Prostate gland (tissue), 2 donors: ENCODE measurements at regions not wholly inside any gene's neighbourhood (a gene's known extent, or its start where the extent isn't known, plus 50 kb on each side); places are given as distances from the start of the nearest gene placed in this dataset.
"Not testable (repeated sequence)": the region's sequence is repeated elsewhere in the genome, so short reads cannot be mapped to it uniquely, and the experiment has no call there.

Experiments used
- DNase-seq: peaks from one replicate; pipeline ENCODE4 v3.0.0-alpha.2; 2019; ENCODE audit warnings: low spot score
- H3K27ac ChIP-seq, 2 donors: fragments of 200-600 bp; sonication (generic); 2 replicates each; pipeline ENCODE4 v1.5.1; 2017 to 2019
- H3K27me3 ChIP-seq: fragments of 200-600 bp; sonication (generic); replicated peaks from 2 replicates; pipeline ENCODE4 v1.5.1; 2019; ENCODE audit not compliant: insufficient read depth
- H3K36me3 ChIP-seq, 2 donors: fragments of 200-600 bp; sonication (generic); 1 replicate in 1 of 2; 2 replicates in 1 of 2; pipeline versions ENCODE4 v1.5.1 to v1.8.1; 2017 to 2019
- H3K4me1 ChIP-seq: fragments of 200-600 bp; sonication (generic); replicated peaks from 2 replicates; pipeline ENCODE4 v1.5.1; 2019
- H3K4me3 ChIP-seq, 2 donors: fragments of 200-600 bp; sonication (generic); 2 replicates each; pipeline ENCODE4 v1.5.1; 2017 to 2019
- H3K9me3 ChIP-seq: fragments of 200-600 bp; sonication (generic); 2 replicates; pipeline ENCODE4 v1.5.1; 2017
- CTCF ChIP-seq, 4 experiments: fragments of 200-600 bp in 2 of 4; fragments of 450-650 bp in 2 of 4; sonication (generic) in 2 of 4; IDR thresholded peaks; 1 replicate in 3 of 4; 2 replicates in 1 of 4; pipeline ENCODE4 v1.5.1; 2016 to 2019; ENCODE audit warnings: antibody characterized with exemption in 4 of 4, mild to moderate bottlenecking in 2 of 4, moderate library complexity in 2 of 4
- POLR2A ChIP-seq: fragments of 450-650 bp; IDR thresholded peaks from one replicate; pipeline ENCODE4 v1.6.1; 2016; ENCODE audit warnings: antibody characterized with exemption, mild to moderate bottlenecking
- POLR2AphosphoS5 ChIP-seq: sonication (generic); formaldehyde crosslinking; IDR thresholded peaks from one replicate; pipeline ENCODE4 v1.6.1; 2017; ENCODE audit warnings: antibody characterized with exemption
- WGBS: methylation state at CpG from one replicate; pipeline ENCODE4 v1.1.5; 2018; 5-methylcytosine and 5-hydroxymethylcytosine counted together
- intact Hi-C: fragments of 100-400 bp; cut with DNase I; formaldehyde crosslinking; loops from one replicate; pipeline ENCODE4 v1.14.2; 2022

GRCh38 chr16:87160234-87160636 is 157.0 kb downstream of the C16orf95 start:
- Histone ChIP-seq H3K27me3 (no peaks in the 10 kb centered on the region), H3K27ac (no peak overlapping the region), H3K4me1 (no peaks in the 10 kb centered on the region), H3K9me3 (no peaks in the 10 kb centered on the region), H3K36me3 (no peaks in the 10 kb centered on the region), H3K4me3 (no peak overlapping the region)
- no peak for TF ChIP-seq POLR2A
- no peak for TF ChIP-seq POLR2AphosphoS5
- no peak for TF ChIP-seq CTCF (IDR thresholded peaks at IDR 0.05)
- no peak for DNase-seq
- intact Hi-C loops = no loop called here
- 43% methylated on average over 15 of the region's 15 CpGs for WGBS

- Histone ChIP-seq H3K36me3 (no peaks in the 10 kb centered on the region), H3K27ac (no peak overlapping the region), H3K9me3 (no peaks in the 10 kb centered on the region), H3K4me3 (no peak overlapping the region), H3K4me1 (no peaks in the 10 kb centered on the region), H3K27me3 (no peaks in the 10 kb centered on the region)
- TF ChIP-seq CTCF (IDR thresholded peaks at IDR 0.05) = no peak
- no peak for TF ChIP-seq POLR2A
- no peak for TF ChIP-seq POLR2AphosphoS5
- intact Hi-C loops = no loop called here
- WGBS = 70% methylated on average over 19 of the region's 19 CpGs
- DNase-seq = no peak
These were observed 156.4 kb downstream of the C16orf95 start for GRCh38 chr16:87160701-87161337.

GRCh38 chr16:87161410-87161809 is 155.8 kb downstream of the C16orf95 start:
- H3K4me3 ChIP-seq, H3K9me3 ChIP-seq, DNase-seq, H3K4me1 ChIP-seq, H3K27ac ChIP-seq, H3K36me3 ChIP-seq, H3K27me3 ChIP-seq, intact Hi-C loops: not testable (repeated sequence)
- 88% methylated on average over 7 of the region's 7 CpGs for WGBS

GRCh38 chr16:87161822-87162676 is 155.1 kb downstream of the C16orf95 start:
- intact Hi-C loops = no loop called here
- H3K27me3 ChIP-seq = no peaks in the 10 kb centered on the region
- H3K9me3 ChIP-seq = no peaks in the 10 kb centered on the region
- TF ChIP-seq CTCF (IDR thresholded peaks at IDR 0.05) (no peak), POLR2A (no peak), POLR2AphosphoS5 (no peak)
- no peaks in the 10 kb centered on the region for H3K4me1 ChIP-seq
- DNase-seq = no peak
- no peak overlapping the region for H3K4me3 ChIP-seq
- 77% methylated on average over 22 of the region's 22 CpGs for WGBS
- H3K36me3 ChIP-seq = no peaks in the 10 kb centered on the region
- H3K27ac ChIP-seq = no peak overlapping the region

- DNase-seq, H3K4me3 ChIP-seq, H3K36me3 ChIP-seq, H3K27me3 ChIP-seq, H3K27ac ChIP-seq, intact Hi-C loops, H3K4me1 ChIP-seq, H3K9me3 ChIP-seq: not testable (repeated sequence)
- 97% methylated on average over 16 of the region's 22 CpGs for WGBS
These were observed 154.4 kb downstream of the C16orf95 start for GRCh38 chr16:87162799-87163198.

GRCh38 chr16:87163637-87164036 is 153.6 kb downstream of the C16orf95 start:
- intact Hi-C loops = no loop called here
- Histone ChIP-seq H3K27me3 (no peaks in the 10 kb centered on the region), H3K9me3 (no peaks in the 10 kb centered on the region), H3K4me3 (no peak overlapping the region), H3K36me3 (no peaks in the 10 kb centered on the region), H3K27ac (no peak overlapping the region), H3K4me1 (no peaks in the 10 kb centered on the region)
- no peak for TF ChIP-seq POLR2AphosphoS5
- TF ChIP-seq POLR2A = no peak
- no peak for TF ChIP-seq CTCF (IDR thresholded peaks at IDR 0.05)
- DNase-seq = no peak
- WGBS = 98% methylated on average over 2 of the region's 2 CpGs
